A172 (cell line): ENCODE measurements at regions not wholly inside any gene's neighbourhood (a gene's known extent, or its start where the extent isn't known, plus 50 kb on each side); places are given as distances from the start of the nearest gene placed in this dataset.

Experiments
- DNase-seq: peaks from one replicate; pipeline ENCODE4 v3.0.0-alpha.2; 2015; ENCODE audit warnings: low spot score

DNA sequence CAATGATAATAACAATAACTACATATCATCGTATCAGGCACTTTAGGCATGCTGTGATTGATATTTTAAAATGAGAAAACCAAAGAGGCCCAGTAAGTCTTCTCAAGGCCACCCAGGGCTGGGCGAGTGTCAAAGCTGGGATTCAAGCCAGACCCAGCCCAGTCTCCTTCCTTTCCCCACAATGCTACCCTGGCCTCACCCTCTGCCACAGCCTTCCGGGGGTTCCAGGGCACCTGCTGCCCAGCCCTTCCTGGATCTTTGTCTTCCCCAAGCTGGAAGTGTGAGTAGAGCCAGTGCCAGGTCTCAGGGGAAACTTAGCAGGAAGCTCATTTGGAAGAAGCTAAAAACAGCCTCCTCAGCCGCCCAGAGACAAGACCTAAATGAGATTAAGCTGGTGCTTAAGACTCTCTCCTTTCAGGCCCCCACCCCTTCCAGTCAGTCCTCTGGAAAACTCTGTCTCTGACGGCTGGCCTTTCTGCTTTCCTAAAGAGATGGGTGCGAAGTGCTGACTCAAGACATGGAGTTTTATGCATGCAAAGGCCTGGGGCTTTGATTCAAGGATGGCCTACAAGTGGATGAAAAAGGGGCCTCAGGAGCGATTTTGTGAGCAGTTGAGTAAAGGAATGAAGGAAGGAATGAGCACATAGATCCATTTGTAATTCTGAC is 184.2 kb downstream of the KCNA5 start:
- no peak for DNase-seq

DNA sequence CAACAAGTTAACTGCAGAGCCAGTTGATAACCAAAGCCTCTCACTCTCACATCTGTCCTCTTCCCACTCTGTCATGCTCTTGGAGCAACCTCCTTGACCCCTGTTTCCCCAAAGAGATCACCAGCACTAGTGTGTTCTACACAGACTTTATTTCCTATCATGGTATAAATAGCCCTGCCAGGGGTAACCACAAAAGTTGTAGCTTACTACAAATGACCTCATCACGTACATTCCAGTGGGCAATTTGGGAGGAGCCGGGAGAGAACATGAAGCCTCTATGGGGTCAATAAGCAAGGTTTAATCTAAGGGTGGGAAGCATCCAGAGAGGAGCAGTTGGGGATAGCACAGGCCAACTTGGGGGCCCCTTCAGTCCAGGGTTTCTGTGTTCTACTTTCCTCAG is 186.5 kb downstream of the KCNA5 start:
- no peak for DNase-seq

DNA sequence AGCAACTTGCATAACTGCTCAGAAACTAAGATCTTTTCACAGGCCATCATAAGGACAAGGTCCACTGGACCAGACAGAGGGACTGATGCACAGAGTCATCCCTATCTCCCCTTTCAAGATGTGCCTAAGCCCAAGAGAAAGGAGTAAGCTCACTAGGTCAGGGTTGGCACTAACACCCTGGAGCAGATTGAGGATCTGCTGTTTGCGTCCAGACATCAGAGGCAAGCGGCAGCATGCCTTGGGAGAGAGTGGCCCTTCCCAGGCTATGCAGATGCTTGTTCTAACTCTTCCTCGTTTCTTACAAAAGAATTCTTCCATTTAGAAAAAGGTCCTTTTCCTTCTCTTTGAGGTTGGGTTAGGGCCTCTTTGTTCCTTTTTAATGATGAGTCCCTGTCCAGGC is 187.2 kb downstream of the KCNA5 start:
- DNase-seq: no peak

- no peak for DNase-seq
These were observed 188.6 kb downstream of the KCNA5 start for GRCh38 chr12:5232291-5232690.

- no peak for DNase-seq
These were observed 189.3 kb downstream of the KCNA5 start for GRCh38 chr12:5232826-5233500.

- DNase-seq: no peak
These were observed 192.5 kb downstream of the KCNA5 start for GRCh38 chr12:5236022-5236640.

GRCh38 chr12:5242440-5242839 is 189.5 kb upstream of the NTF3 start:
- DNase-seq: no peak

DNA sequence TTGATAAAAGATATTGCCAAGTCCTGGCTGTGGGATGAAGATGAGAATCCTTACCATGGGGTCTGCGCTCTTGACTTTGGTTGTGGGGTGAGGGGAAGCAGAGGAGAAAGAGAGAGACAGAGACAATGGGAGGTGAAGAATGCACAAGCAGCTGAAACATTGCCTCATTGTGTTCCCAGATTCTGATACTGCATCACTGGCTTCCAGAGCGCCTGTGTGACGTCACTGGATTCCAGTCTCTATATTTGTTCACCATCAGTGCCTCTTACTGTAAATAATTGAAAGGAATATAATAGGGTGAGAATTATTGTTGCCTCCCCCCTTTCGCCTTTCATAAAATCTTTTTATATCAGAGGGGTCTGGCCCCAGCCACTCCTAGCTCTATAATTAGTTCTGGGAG is 188.9 kb upstream of the NTF3 start:
- DNase-seq: no peak

DNA sequence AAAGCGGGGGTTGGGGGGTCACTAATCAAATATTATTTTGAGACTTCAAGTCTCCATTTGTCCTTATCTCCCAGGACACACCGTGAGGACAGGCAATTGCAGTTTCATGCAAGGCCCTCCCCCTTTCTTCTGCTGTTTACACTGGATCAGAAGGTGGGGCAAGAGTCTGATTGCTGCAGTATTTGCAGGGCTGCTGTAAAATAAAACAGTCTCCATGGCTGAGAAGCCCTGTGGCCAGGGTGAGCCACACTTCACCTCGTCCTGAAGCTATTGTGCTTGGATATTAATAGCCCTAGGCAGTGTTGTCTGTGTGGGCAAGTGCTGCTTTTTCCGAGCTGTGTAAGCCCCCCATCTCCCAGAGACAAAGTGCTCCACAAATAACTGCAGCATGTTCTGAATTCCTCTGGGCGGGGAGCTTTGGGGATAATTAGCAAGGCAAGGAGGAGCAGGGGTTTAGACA is 187.4 kb upstream of the NTF3 start:
- no peak for DNase-seq

GRCh38 chr12:5246196-5246595 is 185.7 kb upstream of the NTF3 start:
- DNase-seq: no peak

GRCh38 chr12:5247144-5247543 is 184.8 kb upstream of the NTF3 start:
- no peak for DNase-seq

- DNase-seq: no peak
These were observed 183.7 kb upstream of the NTF3 start for GRCh38 chr12:5248230-5248629.

DNA sequence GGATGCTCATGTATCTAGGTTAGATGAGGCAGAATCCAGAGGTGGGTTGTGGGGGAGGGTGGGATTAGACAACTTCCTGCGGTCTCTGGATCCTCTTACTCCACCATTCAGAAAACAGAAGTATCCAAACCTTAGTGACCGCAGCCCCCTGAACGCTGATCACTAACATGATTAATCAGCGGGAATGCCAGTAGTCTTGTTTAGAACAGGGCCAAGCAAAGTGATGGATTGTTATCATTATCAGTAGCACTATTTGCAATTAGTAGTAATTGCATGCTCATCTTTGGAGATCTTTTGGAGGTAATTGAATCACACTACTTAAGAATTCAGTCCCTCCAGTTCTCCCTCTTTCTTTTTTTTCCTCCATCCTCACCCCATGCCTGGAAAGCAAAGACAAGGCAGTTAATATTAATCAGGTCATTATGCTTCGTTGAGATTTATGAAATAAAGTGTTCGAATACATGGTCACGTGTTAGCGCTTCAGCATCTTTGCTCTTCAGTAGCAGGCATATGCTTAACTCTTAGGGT is 182.8 kb upstream of the NTF3 start:
- DNase-seq: no peak

DNA sequence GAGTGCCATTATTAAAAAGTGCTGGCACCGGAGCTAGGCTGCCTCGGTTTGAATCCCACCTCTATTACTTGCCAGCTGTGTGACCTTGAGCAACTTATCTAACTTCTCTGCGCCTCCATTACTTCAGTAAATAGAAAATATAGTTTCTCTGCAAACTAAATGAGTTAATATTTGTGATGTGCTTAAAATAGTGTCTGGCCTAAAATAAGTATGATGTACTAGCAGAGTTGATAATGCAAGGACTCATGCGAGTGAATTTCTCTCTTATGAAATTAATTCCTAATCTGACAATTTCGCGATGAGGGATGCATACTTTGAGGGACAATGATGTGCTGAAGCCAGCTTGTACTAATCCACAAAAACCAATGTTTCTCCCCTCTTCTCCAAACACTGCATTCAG is 180.8 kb upstream of the NTF3 start:
- DNase-seq: no peak

- no peak for DNase-seq
These were observed 180.1 kb upstream of the NTF3 start for GRCh38 chr12:5251786-5252185.

DNA sequence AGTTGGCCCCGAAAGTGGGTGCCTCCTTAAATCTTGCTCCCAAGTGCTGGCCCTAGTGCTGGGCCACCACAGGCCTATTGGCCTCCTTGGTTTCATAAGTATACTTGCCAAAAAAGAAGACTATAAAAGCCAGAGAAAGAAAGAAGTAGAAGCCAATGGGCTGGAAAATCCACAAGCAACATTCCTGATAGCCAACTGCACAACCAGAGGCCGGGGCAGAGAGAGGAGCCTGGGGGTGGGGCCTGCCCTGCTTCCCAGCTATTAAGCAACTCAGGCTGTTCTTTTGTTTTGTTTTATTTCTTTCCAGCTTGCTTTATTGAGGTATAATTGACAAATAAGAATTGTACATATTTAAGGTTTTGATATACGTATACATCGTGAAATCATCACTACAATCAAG is 177.2 kb upstream of the NTF3 start:
- no peak for DNase-seq

GRCh38 chr12:5257763-5258495 is 174.0 kb upstream of the NTF3 start:
- DNase-seq: no peak

DNA sequence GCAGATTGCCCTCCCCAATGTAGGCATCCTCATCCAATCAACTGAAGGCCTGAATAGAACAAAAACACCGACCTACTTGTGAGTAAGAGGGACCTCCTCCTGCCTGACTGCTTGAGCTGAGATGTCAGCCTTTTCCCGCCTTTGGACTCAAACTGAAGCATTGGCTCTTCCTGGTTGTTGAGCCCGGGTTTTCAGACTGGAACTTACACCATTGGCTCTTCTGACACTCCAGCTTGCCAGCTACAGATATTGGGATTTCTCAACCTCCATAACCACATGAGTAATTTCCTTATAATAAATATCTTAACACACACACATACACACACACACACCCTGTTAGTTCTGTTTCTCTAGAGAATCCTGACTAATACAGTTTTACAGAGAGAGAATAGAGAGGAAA is 173.4 kb upstream of the NTF3 start:
- DNase-seq: peak; percentile 81

DNA sequence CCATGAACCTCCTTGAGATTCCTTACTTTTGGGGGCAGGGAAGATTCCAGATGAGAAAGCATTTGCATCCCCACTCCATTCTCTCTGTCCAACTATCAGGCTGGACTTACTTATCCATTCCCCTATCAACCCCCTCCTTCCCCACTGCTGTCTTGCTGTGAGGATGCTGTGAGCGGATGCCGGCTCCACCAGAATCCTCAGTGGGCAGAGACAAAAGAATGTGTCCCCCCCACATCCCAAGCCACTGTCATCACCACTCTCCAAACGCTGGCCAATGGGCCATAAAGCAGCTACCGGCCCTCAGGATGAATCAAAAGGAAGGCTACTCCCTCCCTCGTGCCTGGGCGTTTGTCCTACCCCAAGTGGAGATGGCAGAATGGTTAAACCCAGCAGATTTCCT is 173.0 kb upstream of the NTF3 start:
- DNase-seq: peak; percentile 68

GRCh38 chr12:5259523-5259922 is 172.4 kb upstream of the NTF3 start:
- DNase-seq: peak; percentile 93

- DNase-seq: peak; percentile 11
These were observed 171.8 kb upstream of the NTF3 start for GRCh38 chr12:5260086-5260485.

DNA sequence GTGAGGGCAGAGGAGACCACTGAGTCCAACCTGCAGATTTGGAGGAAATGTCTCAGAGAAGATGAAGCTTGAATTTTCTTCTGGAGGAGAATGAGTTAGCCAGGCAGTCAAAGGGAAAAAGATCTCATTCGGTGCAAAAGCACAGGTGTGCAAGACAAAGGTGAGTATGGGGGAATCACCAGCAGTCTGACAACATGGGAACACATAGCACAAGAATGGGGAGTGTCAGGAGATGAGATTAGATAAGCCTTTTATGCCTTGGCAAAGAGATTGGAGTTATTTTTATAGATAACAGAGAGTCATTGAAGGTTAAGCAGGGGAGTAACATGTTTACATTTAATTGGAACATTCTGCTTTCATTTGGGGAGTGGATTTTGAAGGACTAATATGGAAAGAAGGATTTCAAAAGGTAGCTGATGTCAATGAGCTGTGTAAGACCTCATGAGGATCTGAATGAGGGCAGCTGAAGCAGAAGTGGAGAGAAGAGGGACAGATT is 171.3 kb upstream of the NTF3 start:
- peak; percentile 45 for DNase-seq
